SK-N-SH (cell line): ENCODE measurements at regions not wholly inside any gene's neighbourhood (a gene's known extent, or its start where the extent isn't known, plus 50 kb on each side); places are given as distances from the start of the nearest gene placed in this dataset.

Experiments used
- CTCF ChIA-PET: fragments of 300-600, 350-600 bp; formaldehyde crosslinking; extraction: SDS; loops from one replicate; lab custom pipeline; 2021; lab: Yijun Ruan, JAX
- POLR2A ChIA-PET: fragments of 350-600 bp; sonication (Branson Sonifier 250); formaldehyde crosslinking; extraction: SDS; loops from one replicate; lab custom pipeline; 2020; ENCODE audit warnings: antibody characterized with exemption, inconsistent platforms; lab: Yijun Ruan, JAX
- DNase-seq: peaks from one replicate; pipeline ENCODE4 v3.0.0; 2012
- H2AFZ ChIP-seq: fragments of 200-600 bp; sonication (generic); 2 replicates; pipeline ENCODE4 v1.8.1; 2016; ENCODE audit warnings: antibody characterized with exemption, mild to moderate bottlenecking, low read depth
- H3F3A ChIP-seq: fragments of 200-600 bp; sonication (generic); replicated peaks from 2 replicates; pipeline ENCODE3; 2016; ENCODE audit warnings: antibody characterized with exemption, mild to moderate bottlenecking; ENCODE audit not compliant: insufficient read depth
- H3K27ac ChIP-seq, 2 experiments: fragments of 200-500 bp in 1 of 2; fragments of 200-600 bp in 1 of 2; sonication (Bioruptor generic) in 1 of 2; sonication (generic), shearing (Covaris generic) in 1 of 2; 2 replicates each; pipeline versions ENCODE4 v1.5.1 to v1.6.1; 2014 to 2016; ENCODE audit warnings: low read depth in 2 of 2, inconsistent platforms in 1 of 2, low read length in 1 of 2, mild to moderate bottlenecking in 1 of 2, mixed read lengths in 1 of 2
- H3K27me3 ChIP-seq: fragments of 200-600 bp; sonication (generic), shearing (Covaris generic); 2 replicates; pipeline ENCODE4 v1.6.1; 2016; ENCODE audit warnings: mixed run types; ENCODE audit not compliant: insufficient read depth
- H3K36me3 ChIP-seq, 2 experiments: fragments of 200-500 bp in 1 of 2; fragments of 200-600 bp in 1 of 2; sonication (Bioruptor generic) in 1 of 2; sonication (generic) in 1 of 2; replicated peaks in 1 of 2; 2 replicates each; pipeline versions ENCODE3 to v1.5.1; 2014 to 2016; ENCODE audit warnings: low read length in 1 of 2, mild to moderate bottlenecking in 1 of 2; ENCODE audit not compliant: insufficient read depth in 2 of 2, control insufficient read depth in 1 of 2
- H3K4me1 ChIP-seq, 2 experiments: fragments of 200-500 bp in 1 of 2; fragments of 200-600 bp in 1 of 2; sonication (Bioruptor generic) in 1 of 2; sonication (generic), shearing (Covaris generic) in 1 of 2; 2 replicates each; pipeline versions ENCODE4 v1.5.1 to v1.6.1; 2014 to 2016; ENCODE audit warnings: low read depth in 1 of 2, low read length in 1 of 2, mixed run types in 1 of 2; ENCODE audit not compliant: insufficient read depth in 2 of 2, control insufficient read depth in 1 of 2
- H3K4me2 ChIP-seq: fragments of 200-600 bp; sonication (generic), shearing (Covaris generic); 2 replicates; pipeline ENCODE4 v1.6.1; 2017; ENCODE audit warnings: mixed run types
- H3K4me3 ChIP-seq, 2 experiments: fragments of 200-500 bp in 1 of 2; fragments of 200-600 bp in 1 of 2; sonication (Bioruptor generic) in 1 of 2; sonication (generic), shearing (Covaris generic) in 1 of 2; 2 replicates each; pipeline versions ENCODE4 v1.5.1 to v1.8.1; 2014 to 2016; ENCODE audit warnings: low read depth in 2 of 2, inconsistent platforms in 1 of 2, low read length in 1 of 2, mild to moderate bottlenecking in 1 of 2, mixed read lengths in 1 of 2, moderate library complexity in 1 of 2
- H3K79me2 ChIP-seq: fragments of 200-600 bp; sonication (generic); 2 replicates; pipeline ENCODE4 v1.8.1; 2017; ENCODE audit warnings: mild to moderate bottlenecking; ENCODE audit not compliant: insufficient read depth
- H3K9ac ChIP-seq: fragments of 200-600 bp; sonication (generic); 2 replicates; pipeline ENCODE4 v1.6.1; 2017; ENCODE audit warnings: mixed run types
- H3K9me2 ChIP-seq: fragments of 200-600 bp; sonication (generic); 2 replicates; pipeline ENCODE4 v1.6.1; 2017; ENCODE audit warnings: mixed run types
- H3K9me3 ChIP-seq: fragments of 200-600 bp; sonication (generic); 2 replicates; pipeline ENCODE4 v1.6.1; 2017; ENCODE audit warnings: mixed run types, mild to moderate bottlenecking, moderate library complexity
- H4K20me1 ChIP-seq: fragments of 200-600 bp; sonication (generic); 2 replicates; pipeline ENCODE4 v1.6.1; 2017; ENCODE audit warnings: mild to moderate bottlenecking, mixed run types; ENCODE audit not compliant: insufficient read depth
- CHD2 ChIP-seq: fragments of 150-350 bp; IDR thresholded peaks from 2 replicates; pipeline ENCODE4 v1.6.1; 2018; ENCODE audit warnings: low read length; ENCODE audit not compliant: partially characterized antibody
- FOSL2 ChIP-seq: IDR thresholded peaks from 2 replicates; pipeline ENCODE4 v1.4.0; 2012; ENCODE audit warnings: low read depth, mild to moderate bottlenecking, moderate library complexity, borderline replicate concordance
- FOXJ3 ChIP-seq: sonication (generic); formaldehyde crosslinking; IDR thresholded peaks from 2 replicates; pipeline ENCODE4 v1.5.1; 2020; ENCODE audit warnings: mild to moderate bottlenecking, missing genetic modification reagents
- FOXM1 ChIP-seq: IDR thresholded peaks from 2 replicates; pipeline ENCODE4 v1.4.0; 2012; ENCODE audit warnings: low read depth, mild to moderate bottlenecking
- IRF3 ChIP-seq: fragments of 150-350 bp; IDR thresholded peaks from 2 replicates; pipeline ENCODE4 v1.6.1; 2016; ENCODE audit warnings: mild to moderate bottlenecking, low read depth, low read length
- MAX ChIP-seq: IDR thresholded peaks from 2 replicates; pipeline ENCODE4 v1.4.0; 2012; ENCODE audit warnings: low read depth
- MEF2A ChIP-seq: IDR thresholded peaks from 2 replicates; pipeline ENCODE4 v1.4.0; 2012; ENCODE audit warnings: low read depth, borderline replicate concordance
- NRF1 ChIP-seq: IDR thresholded peaks from 2 replicates; pipeline ENCODE4 v1.6.1; 2012; ENCODE audit warnings: low read depth, mild to moderate bottlenecking, low read length
- RCOR1 ChIP-seq: fragments of 150-350 bp; IDR thresholded peaks from 2 replicates; pipeline ENCODE4 v1.6.1; 2017; ENCODE audit warnings: antibody characterized with exemption, low read length
- SIN3A ChIP-seq: IDR thresholded peaks from 2 replicates; pipeline ENCODE4 v1.6.1; 2012; ENCODE audit warnings: low read depth, mild to moderate bottlenecking, low read length, moderate library complexity, borderline replicate concordance
- SMC3 ChIP-seq: IDR thresholded peaks from 2 replicates; pipeline ENCODE4 v1.6.1; 2012; ENCODE audit warnings: low read depth, low read length, improper control_type of control experiment
- WGBS: methylation state at CpG from one replicate; pipeline ENCODE4 v1.1.6; 2017; ENCODE audit warnings: low lambda C conversion rate; 5-methylcytosine and 5-hydroxymethylcytosine counted together
- TF ChIP-seq, protein P1 (sequence below): IDR thresholded peaks from 2 replicates; pipeline ENCODE4 v1.6.1; 2012; ENCODE audit warnings: mild to moderate bottlenecking, low read depth, low read length, moderate library complexity
- TF ChIP-seq, protein P2 (sequence below): fragments of 200-600 bp; sonication (generic); IDR thresholded peaks from 2 replicates; pipeline ENCODE4 v1.6.1; 2017; ENCODE audit warnings: antibody characterized with exemption, mild to moderate bottlenecking, moderate library complexity
- TF ChIP-seq, protein P3 (sequence below): IDR thresholded peaks from 2 replicates; pipeline ENCODE4 v1.4.0; 2012; ENCODE audit warnings: low read depth, borderline replicate concordance

DNA sequence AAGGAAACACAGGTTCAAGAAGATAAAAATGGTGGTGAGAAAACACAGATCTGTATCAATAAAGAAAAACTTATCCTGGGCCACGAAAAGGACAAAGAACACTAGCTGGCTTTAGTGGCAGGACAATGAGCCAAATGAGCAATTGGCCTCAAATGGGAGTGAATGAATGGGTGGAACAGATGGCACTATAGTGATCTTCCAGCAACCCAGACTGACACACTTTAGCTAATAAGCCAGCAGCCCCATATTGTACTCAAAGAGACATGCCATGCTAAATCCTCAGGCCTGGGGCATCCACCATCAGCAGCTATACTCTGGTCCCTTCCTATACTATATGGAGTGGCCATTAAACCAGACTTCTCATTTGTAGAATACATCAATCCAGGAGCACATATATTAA lies 60.0 kb upstream of the GADL1 start:
- no peaks in the 10 kb centered on the region for H3K9me3 ChIP-seq
- H3K9ac ChIP-seq: no peak overlapping the region
- no peaks in the 10 kb centered on the region for H3F3A ChIP-seq
- no peak overlapping the region for H3K4me3 ChIP-seq
- POLR2A ChIA-PET: no interaction called here
- no peaks in the 10 kb centered on the region for H3K4me1 ChIP-seq
- H3K27me3 ChIP-seq: no peaks in the 10 kb centered on the region; the same call in 1 of the 2 replicates
- no peak overlapping the region for H3K4me2 ChIP-seq
- TF ChIP-seq RCOR1 (no peak), CHD2 (no peak)
- TF ChIP-seq, protein P1, sequence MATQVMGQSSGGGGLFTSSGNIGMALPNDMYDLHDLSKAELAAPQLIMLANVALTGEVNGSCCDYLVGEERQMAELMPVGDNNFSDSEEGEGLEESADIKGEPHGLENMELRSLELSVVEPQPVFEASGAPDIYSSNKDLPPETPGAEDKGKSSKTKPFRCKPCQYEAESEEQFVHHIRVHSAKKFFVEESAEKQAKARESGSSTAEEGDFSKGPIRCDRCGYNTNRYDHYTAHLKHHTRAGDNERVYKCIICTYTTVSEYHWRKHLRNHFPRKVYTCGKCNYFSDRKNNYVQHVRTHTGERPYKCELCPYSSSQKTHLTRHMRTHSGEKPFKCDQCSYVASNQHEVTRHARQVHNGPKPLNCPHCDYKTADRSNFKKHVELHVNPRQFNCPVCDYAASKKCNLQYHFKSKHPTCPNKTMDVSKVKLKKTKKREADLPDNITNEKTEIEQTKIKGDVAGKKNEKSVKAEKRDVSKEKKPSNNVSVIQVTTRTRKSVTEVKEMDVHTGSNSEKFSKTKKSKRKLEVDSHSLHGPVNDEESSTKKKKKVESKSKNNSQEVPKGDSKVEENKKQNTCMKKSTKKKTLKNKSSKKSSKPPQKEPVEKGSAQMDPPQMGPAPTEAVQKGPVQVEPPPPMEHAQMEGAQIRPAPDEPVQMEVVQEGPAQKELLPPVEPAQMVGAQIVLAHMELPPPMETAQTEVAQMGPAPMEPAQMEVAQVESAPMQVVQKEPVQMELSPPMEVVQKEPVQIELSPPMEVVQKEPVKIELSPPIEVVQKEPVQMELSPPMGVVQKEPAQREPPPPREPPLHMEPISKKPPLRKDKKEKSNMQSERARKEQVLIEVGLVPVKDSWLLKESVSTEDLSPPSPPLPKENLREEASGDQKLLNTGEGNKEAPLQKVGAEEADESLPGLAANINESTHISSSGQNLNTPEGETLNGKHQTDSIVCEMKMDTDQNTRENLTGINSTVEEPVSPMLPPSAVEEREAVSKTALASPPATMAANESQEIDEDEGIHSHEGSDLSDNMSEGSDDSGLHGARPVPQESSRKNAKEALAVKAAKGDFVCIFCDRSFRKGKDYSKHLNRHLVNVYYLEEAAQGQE: no peak
- DNase-seq: no peak
- CTCF ChIA-PET: interaction anchor here (0.9 to 1.4 kb wide), 2 partner anchors 14 to 203 kb away, joined by 3 to 4 read pairs; no protein-coding TSS in a partner anchor
- H3K79me2 ChIP-seq: no peaks in the 10 kb centered on the region
- H3K36me3 ChIP-seq: no peaks in the 10 kb centered on the region
- H3K9me2 ChIP-seq: no peaks in the 10 kb centered on the region
- WGBS: 10% methylated on average over 1 of the region's 1 CpG
- no peaks in the 10 kb centered on the region for H4K20me1 ChIP-seq
- no peak overlapping the region for H2AFZ ChIP-seq
- no peak overlapping the region for H3K27ac ChIP-seq

- ChIA-PET POLR2A (no interaction called here), CTCF (interaction anchor here (0.6 kb wide), 1 partner anchor 194 kb away, joined by 3 read pairs; no protein-coding TSS in a partner anchor)
- Histone ChIP-seq H3K4me1 (no peaks in the 10 kb centered on the region), H3K36me3 (no peaks in the 10 kb centered on the region), H2AFZ (no peak overlapping the region), H3K4me2 (no peak overlapping the region), H3K27ac (no peak overlapping the region), H3K9me3 (no peaks in the 10 kb centered on the region), H3K9me2 (no peaks in the 10 kb centered on the region), H3K9ac (no peak overlapping the region), H4K20me1 (no peaks in the 10 kb centered on the region), H3F3A (no peaks in the 10 kb centered on the region), H3K79me2 (no peaks in the 10 kb centered on the region), H3K4me3 (no peak overlapping the region), H3K27me3 (no peaks in the 10 kb centered on the region; the same call in 1 of the 2 replicates)
- no peak for DNase-seq
- WGBS: 55% methylated on average over 2 of the region's 2 CpGs
- TF ChIP-seq IRF3 (no peak), NRF1 (no peak), MAX (no peak), FOXJ3 (CRISPR knock-in tag) (no peak), SIN3A (no peak), FOXM1 (no peak), CHD2 (no peak), MEF2A (no peak), SMC3 (no peak), FOSL2 (no peak)
- TF ChIP-seq, protein P1: no peak
- TF ChIP-seq, protein P2, sequence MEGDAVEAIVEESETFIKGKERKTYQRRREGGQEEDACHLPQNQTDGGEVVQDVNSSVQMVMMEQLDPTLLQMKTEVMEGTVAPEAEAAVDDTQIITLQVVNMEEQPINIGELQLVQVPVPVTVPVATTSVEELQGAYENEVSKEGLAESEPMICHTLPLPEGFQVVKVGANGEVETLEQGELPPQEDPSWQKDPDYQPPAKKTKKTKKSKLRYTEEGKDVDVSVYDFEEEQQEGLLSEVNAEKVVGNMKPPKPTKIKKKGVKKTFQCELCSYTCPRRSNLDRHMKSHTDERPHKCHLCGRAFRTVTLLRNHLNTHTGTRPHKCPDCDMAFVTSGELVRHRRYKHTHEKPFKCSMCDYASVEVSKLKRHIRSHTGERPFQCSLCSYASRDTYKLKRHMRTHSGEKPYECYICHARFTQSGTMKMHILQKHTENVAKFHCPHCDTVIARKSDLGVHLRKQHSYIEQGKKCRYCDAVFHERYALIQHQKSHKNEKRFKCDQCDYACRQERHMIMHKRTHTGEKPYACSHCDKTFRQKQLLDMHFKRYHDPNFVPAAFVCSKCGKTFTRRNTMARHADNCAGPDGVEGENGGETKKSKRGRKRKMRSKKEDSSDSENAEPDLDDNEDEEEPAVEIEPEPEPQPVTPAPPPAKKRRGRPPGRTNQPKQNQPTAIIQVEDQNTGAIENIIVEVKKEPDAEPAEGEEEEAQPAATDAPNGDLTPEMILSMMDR: no peak
- TF ChIP-seq, protein P3, sequence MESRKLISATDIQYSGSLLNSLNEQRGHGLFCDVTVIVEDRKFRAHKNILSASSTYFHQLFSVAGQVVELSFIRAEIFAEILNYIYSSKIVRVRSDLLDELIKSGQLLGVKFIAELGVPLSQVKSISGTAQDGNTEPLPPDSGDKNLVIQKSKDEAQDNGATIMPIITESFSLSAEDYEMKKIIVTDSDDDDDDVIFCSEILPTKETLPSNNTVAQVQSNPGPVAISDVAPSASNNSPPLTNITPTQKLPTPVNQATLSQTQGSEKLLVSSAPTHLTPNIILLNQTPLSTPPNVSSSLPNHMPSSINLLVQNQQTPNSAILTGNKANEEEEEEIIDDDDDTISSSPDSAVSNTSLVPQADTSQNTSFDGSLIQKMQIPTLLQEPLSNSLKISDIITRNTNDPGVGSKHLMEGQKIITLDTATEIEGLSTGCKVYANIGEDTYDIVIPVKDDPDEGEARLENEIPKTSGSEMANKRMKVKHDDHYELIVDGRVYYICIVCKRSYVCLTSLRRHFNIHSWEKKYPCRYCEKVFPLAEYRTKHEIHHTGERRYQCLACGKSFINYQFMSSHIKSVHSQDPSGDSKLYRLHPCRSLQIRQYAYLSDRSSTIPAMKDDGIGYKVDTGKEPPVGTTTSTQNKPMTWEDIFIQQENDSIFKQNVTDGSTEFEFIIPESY: no peak
Observed at GRCh38 chr3:30962084-30962483, 67.6 kb upstream of the GADL1 start.
